GM12892 (cell line): ENCODE measurements at regions not wholly inside any gene's neighbourhood (a gene's known extent, or its start where the extent isn't known, plus 50 kb on each side); places are given as distances from the start of the nearest gene placed in this dataset.

ENCODE experiments used
- POLR2A ChIP-seq: IDR thresholded peaks from 2 replicates; pipeline ENCODE4 v1.6.1; 2011; ENCODE audit warnings: low read depth, low read length, control low read depth
- POLR2AphosphoS5 ChIP-seq: IDR thresholded peaks from 2 replicates; pipeline ENCODE4 v1.6.1; 2011; ENCODE audit warnings: low read depth, low read length, control low read depth

GRCh38 chr13:21889651-21890050 lies 218.8 kb downstream of the FGF9 start:
- no peak for TF ChIP-seq POLR2A
- no peak for TF ChIP-seq POLR2AphosphoS5
